Activated T-cell treated with anti-CD3 and anti-CD28 coated beads, Interleukin-2, amount 50 U/mL, for 48 hours (primary cell): ENCODE measurements at regions not wholly inside any gene's neighbourhood (a gene's known extent, or its start where the extent isn't known, plus 50 kb on each side); places are given as distances from the start of the nearest gene placed in this dataset.
"Not testable (repeated sequence)": the region's sequence is repeated elsewhere in the genome, so short reads cannot be mapped to it uniquely, and the experiment has no call there.

Experiments
- DNase-seq, 2 experiments: peaks; one replicate each; pipeline ENCODE4 v3.0.0-alpha.2; 2020

DNA sequence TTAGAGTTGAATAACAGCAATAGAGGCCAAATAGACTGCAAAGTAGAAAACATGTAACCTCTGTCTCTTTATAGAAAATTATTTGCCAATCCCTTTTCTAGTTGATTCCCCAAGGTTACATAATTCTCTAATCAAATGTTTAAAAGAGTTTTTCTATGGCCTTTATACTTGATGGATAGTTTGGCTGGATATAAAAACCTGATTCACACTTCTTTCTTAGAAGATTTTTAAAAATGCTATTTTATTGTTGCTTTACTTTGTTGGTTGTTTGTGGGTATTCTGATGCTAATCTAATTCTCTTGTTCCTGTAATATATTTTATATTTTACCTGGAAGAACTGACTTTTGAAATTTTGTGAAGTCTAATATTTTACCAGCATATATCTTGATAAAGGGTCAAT, 331.1 kb upstream of the MTPN start:
- no peak for DNase-seq

- DNase-seq: no peak
Measured at GRCh38 chr7:136303162-136303561, 326.0 kb upstream of the MTPN start.

- no peak for DNase-seq
Measured at GRCh38 chr7:136302049-136302448, 324.9 kb upstream of the MTPN start.

- no peak for DNase-seq
Measured at GRCh38 chr7:136294977-136295376, 317.8 kb upstream of the MTPN start.

DNA sequence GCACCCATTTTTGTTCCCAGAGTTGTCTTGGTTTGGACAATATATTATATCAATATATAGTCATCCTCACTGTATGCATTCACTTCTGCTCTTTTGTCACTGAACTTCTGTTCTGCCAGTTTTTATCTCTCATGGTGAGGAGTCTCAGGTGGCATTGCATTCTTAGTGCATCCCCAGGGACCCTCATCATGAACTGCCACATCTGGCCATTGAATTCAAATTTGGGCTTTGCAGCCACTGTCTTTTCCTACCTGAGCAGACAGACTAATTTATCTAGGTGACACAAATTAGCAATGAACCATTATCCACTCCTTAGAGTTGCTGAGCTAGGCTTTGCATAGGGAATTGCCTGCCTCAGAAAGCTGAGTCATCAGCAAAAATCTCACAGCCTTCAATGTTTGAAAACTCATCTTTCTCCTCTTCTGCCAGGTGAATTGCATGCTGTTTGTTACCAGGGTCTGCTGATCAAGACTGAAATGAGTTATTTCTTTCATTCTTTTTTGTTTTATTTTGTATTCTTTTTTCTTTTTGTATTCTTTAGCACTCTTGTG, 316.8 kb upstream of the MTPN start:
- DNase-seq: no peak

DNA sequence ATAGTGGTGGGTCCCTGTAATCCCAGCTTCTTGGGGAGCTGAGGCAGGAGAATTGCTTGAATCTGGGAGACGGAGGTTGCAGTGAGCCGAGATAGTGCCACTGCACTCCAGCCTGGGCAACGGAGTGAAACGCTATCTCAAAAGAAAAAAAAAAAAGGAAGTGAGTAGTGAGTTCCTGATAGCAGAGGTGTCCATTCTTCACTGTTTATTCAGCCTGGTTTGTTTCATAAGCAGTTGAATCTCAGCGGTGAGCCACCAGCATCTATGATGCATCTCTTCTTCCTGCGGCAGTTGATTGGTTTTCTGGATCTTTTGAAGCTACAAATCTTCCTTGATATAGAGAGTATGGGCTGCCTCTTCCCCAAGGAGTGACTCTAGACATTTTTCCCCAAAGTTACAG, 316.1 kb upstream of the MTPN start:
- no peak for DNase-seq

DNA sequence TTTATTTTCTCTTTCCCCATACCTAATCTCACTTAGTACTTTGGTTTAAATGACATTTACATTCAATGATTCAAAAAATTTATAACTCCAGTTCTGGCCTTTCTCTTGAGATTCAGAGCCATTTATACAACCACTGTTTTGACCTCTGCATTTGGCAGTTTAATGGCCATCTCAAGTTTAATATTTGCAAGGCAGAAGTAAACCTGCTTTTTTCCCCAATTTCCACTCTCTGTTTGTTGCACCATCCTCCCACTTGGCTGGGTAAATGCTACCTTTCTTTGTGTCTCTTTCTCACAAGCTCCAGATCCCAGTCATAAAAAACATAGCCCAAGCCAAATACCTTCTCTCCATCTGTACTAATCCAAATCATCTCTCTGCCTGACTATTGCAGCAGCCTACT, 315.2 kb upstream of the MTPN start:
- no peak for DNase-seq

GRCh38 chr7:136290351-136290750, 313.2 kb upstream of the MTPN start:
- DNase-seq: no peak

GRCh38 chr7:136278057-136278456, 300.9 kb upstream of the MTPN start:
- DNase-seq: no peak

GRCh38 chr7:136275794-136276193, 298.6 kb upstream of the MTPN start:
- no peak for DNase-seq

- DNase-seq: no peak
Measured at GRCh38 chr7:136274636-136275345, 297.6 kb upstream of the MTPN start.

- DNase-seq: no peak
Measured at GRCh38 chr7:136272934-136273333, 295.8 kb upstream of the MTPN start.

DNA sequence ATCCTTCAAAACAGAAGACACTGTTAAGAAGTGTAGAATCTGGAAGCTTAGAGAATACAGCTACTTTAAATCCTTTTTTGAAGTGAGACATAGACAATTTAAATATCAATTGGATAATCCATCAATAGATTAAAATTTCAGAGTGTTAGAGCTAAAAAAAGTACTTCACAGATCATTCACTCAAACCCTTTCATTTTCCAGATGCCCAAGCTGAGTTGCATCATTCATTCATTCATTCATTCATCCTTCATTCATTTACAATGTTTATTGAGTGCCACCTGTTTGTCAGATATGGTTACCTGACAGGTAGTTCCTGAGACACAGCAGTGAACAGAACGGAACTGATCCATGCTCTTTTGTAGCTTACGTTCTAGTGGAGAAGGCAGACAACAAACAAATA, 290.7 kb upstream of the MTPN start:
- DNase-seq: no peak

- no peak for DNase-seq
Measured at GRCh38 chr7:136266457-136266856, 289.3 kb upstream of the MTPN start.

DNA sequence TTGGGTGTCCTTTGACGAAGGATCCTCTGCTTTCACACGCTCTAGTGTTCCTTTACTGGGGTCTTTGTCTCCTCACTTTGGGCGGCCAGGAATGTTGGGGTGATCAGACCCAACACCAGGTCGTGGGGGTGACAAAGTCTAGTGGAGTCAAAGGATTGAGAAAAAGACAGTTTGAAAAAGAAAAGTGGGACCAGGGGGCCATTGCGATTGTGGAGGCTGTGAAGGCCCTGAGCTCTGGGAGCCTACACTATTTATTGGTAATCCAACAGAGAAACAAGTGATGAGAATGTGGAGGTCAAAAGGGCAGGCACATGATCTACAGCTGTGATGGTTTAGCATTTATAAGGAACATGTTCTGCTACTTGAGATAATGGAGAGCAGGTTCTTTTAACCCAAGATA, 287.1 kb upstream of the MTPN start:
- DNase-seq: not testable (repeated sequence)

GRCh38 chr7:136263112-136263860, 286.1 kb upstream of the MTPN start:
- DNase-seq: not testable (repeated sequence)

DNA sequence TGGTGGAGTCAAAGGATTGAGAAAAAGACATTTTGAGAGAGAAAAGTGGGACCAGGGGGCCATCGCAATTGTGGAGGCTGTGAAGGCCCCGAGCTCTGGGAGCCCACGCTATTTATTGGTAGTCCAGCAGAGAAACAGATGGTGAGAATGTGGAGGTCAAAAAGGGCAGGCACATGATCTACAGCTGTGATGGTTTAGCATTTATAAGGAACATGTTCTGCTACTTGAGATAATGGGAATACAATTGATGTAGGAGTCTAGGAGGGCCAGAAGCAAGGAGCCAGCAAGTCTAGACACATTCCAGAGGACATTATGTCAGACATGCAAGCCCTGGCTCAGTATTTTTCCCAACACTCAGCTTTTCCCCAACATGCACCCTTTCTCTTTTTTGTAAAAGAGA, 283.4 kb upstream of the MTPN start:
- DNase-seq: not testable (repeated sequence)

- DNase-seq: no peak
Measured at GRCh38 chr7:136259074-136259473, 281.9 kb upstream of the MTPN start.

DNA sequence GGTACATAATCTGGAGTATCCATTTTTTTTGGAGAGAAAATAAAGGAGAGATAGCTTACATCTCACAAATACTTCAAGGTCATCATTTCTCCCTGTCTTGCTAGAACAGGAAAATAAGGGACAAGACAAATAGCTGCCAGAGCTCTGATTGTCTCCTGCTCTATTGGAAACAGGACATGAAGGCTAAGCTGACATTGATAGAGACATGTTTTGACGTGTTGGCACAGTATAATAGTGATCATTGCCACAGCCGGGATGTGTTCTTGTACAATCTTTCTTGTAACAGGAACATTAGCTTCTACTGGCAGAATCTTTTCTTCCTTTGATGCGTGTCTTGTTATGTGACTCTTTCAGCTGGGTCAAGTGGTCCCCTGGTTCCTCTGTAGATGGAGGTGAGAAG, 279.3 kb upstream of the MTPN start:
- no peak for DNase-seq

- DNase-seq: no peak
Measured at GRCh38 chr7:136254148-136254547, 277.0 kb upstream of the MTPN start.

DNA sequence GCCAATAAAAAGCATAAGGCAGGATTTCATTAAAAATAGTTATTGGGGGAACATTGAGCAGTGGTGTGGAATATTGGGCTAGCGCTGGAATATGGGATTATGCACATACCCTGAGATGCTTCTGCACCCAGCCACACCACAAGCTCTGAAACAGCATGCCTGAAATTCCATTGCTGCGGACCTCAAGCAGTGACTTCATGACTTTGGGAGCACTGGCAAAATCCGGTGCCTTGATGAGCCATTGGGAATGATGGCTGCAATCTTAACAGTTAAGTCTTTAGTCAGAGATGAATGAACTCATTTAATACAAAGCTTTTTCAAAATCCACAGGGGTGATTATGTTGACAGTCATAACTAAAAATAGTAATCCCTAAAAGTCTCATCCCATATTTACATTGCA, 274.7 kb upstream of the MTPN start:
- DNase-seq: no peak

DNA sequence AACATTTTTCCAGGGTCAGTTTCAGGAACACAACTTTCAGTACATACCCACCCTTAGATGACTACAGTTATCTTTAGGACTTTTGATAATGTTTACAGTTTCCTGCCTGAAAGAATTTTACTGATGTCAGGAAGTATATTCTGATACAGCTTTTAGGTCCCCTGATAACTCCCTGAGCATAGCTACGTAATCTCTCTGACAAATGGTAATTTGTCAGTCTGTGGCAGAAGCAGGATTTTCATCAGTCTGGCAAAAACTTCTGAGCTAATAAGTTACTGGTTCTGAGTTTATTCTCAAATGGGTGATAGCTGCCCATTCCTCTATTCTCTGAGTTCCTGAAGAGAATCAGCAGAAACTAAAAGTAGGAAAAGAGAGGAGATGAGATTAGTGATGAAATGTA, 270.1 kb upstream of the MTPN start:
- no peak for DNase-seq

DNA sequence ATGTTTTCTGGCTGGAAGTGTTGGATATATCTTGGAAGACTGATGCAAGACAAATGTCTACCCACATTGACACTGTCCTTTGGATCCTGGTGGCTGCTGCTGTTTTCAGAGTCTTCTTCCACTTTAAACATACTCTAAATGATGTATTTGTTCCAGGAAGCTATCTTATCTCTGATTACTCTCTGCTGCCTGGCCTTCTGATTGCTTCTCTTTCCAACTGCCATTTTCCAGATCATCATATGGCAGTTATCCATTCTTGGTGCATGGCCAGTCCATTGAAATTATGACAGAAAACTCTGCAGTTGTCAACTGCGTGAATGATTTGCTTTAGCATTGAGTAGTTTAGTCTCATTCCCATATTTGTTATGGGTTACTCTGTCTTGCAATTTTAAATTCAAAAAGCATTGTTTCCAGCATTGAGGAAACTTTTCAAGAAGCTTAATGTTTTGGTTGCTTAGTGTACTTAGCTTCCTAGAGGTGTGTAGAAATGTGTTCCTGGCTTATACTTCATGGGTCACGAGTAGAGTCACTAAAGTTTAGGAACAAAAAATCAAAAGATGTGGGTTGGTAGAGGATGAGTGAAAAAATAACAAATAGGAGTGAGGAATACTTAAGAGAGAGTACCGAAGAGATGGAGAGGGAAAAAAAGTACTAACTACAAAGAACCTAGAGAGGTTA, 268.3 kb upstream of the MTPN start:
- no peak for DNase-seq

- no peak for DNase-seq
Measured at GRCh38 chr7:136234040-136234439, 256.9 kb upstream of the MTPN start.
